ENCODE measurements at regions not wholly inside any gene's neighbourhood (a gene's known extent, or its start where the extent isn't known, plus 50 kb on each side); places are given as distances from the start of the nearest gene placed in this dataset.

DNA sequence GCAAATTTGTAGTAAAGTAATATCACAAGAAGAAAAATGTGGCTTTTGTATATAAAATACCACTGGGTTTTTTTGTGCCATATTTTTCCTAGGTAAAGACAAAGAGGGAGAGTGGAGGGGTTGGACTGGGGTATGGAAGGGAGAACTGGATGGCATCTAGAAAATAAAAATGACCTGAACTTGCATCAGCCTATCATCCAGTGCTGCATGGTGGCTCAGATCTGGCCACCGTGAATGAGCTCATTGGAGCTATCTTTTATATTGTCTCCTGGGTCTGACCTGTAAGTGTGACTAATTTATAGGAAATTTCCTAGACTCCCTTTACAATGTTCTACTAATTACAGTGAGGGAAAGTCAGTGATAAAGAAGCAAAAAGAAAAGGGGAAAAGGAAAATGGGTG is 369.0 kb downstream of the TMEM182 start:
- TF ChIP-seq CTCF (conservative IDR thresholded peaks at IDR 0.05; ENCODE audit: low read length): no peak
- TF ChIP-seq EZH2phosphoT487 (IDR thresholded peaks at IDR 0.05; ENCODE audit: borderline replicate concordance): no peak
